Activated T-helper 1 cell treated with anti-CD3 and anti-CD28 coated beads, Interleukin-2, amount 50 U/mL, for 16 hours (primary cell): ENCODE measurements at regions not wholly inside any gene's neighbourhood (a gene's known extent, or its start where the extent isn't known, plus 50 kb on each side); places are given as distances from the start of the nearest gene placed in this dataset.
"Not testable (repeated sequence)": the region's sequence is repeated elsewhere in the genome, so short reads cannot be mapped to it uniquely, and the experiment has no call there.

Experiments
- DNase-seq, 2 donors: peaks; one replicate each; pipeline ENCODE4 v3.0.0-alpha.2; 2020; ENCODE audit warnings: low read depth in 1 of 2, low spot score in 1 of 2

- no peak for DNase-seq
Observed at GRCh38 chr1:30533796-30534550, 189.4 kb downstream of the MATN1 start.

- no peak for DNase-seq
Observed at GRCh38 chr1:30533141-30533540, 190.2 kb downstream of the MATN1 start.

GRCh38 chr1:30532621-30533020 is 190.8 kb downstream of the MATN1 start:
- DNase-seq, result no peak

- no peak for DNase-seq
Observed at GRCh38 chr1:30527511-30528140, 195.8 kb downstream of the MATN1 start.

GRCh38 chr1:30526652-30527345 is 196.6 kb downstream of the MATN1 start:
- no peak for DNase-seq

GRCh38 chr1:30525971-30526651 is 197.3 kb downstream of the MATN1 start:
- no peak for DNase-seq

GRCh38 chr1:30525631-30525970 is 197.8 kb downstream of the MATN1 start:
- DNase-seq, result no peak

GRCh38 chr1:30524840-30525617 is 198.4 kb downstream of the MATN1 start:
- no peak for DNase-seq

GRCh38 chr1:30524025-30524555 is 199.3 kb downstream of the MATN1 start:
- DNase-seq, result not testable (repeated sequence)

GRCh38 chr1:30523055-30524020 is 200.0 kb downstream of the MATN1 start:
- DNase-seq, result no peak

GRCh38 chr1:30522031-30523004 is 201.1 kb downstream of the MATN1 start:
- DNase-seq, result no peak

- no peak for DNase-seq
Observed at GRCh38 chr1:30521261-30521865, 202.0 kb downstream of the MATN1 start.

- DNase-seq, result no peak
Observed at GRCh38 chr1:30520476-30520875, 202.9 kb downstream of the MATN1 start.

GRCh38 chr1:30519201-30519763 is 204.1 kb downstream of the MATN1 start:
- no peak for DNase-seq

- DNase-seq, result no peak
Observed at GRCh38 chr1:30518696-30519095, 204.7 kb downstream of the MATN1 start.

- DNase-seq, result no peak
Observed at GRCh38 chr1:30518186-30518585, 205.2 kb downstream of the MATN1 start.

GRCh38 chr1:30517666-30518065 is 205.7 kb downstream of the MATN1 start:
- not testable (repeated sequence) for DNase-seq

- DNase-seq, result not testable (repeated sequence)
Observed at GRCh38 chr1:30517241-30517640, 206.1 kb downstream of the MATN1 start.
